H9 (cell line): ENCODE measurements at regions not wholly inside any gene's neighbourhood (a gene's known extent, or its start where the extent isn't known, plus 50 kb on each side); places are given as distances from the start of the nearest gene placed in this dataset.
A peak's percentile ranks its signal among the peaks of the same experiment; 100 is the strongest.

Source experiments
- DNase-seq: peaks from one replicate; pipeline ENCODE4 v3.0.0-alpha.2; 2017
- H2AFZ ChIP-seq: one replicate; pipeline ENCODE4 v1.6.1; 2013; ENCODE audit warnings: mild to moderate bottlenecking, low read length, control low read depth, moderate library complexity
- H2AK5ac ChIP-seq: 2 replicates; pipeline ENCODE4 v1.6.1; 2013; ENCODE audit warnings: low read length, control low read depth, mixed read lengths; ENCODE audit not compliant: insufficient read length
- H2BK120ac ChIP-seq: one replicate; pipeline ENCODE4 v1.6.1; 2013; ENCODE audit warnings: low read depth, mild to moderate bottlenecking, low read length, control low read depth, inconsistent platforms; ENCODE audit not compliant: poor library complexity, severe bottlenecking
- H2BK12ac ChIP-seq: 2 replicates; pipeline ENCODE4 v1.6.1; 2013; ENCODE audit warnings: low read length, control low read depth, mixed read lengths, low read depth; ENCODE audit not compliant: insufficient read length
- H2BK15ac ChIP-seq: 2 replicates; pipeline ENCODE4 v1.6.1; 2013; ENCODE audit warnings: low read depth, low read length, control low read depth
- H2BK20ac ChIP-seq: one replicate; pipeline ENCODE4 v1.6.1; 2013; ENCODE audit warnings: low read depth, mild to moderate bottlenecking, low read length, control low read depth, inconsistent platforms; ENCODE audit not compliant: poor library complexity, severe bottlenecking
- H2BK5ac ChIP-seq: 2 replicates; pipeline ENCODE4 v1.6.1; 2013; ENCODE audit warnings: low read length, control low read depth, mixed read lengths; ENCODE audit not compliant: insufficient read length
- H3K14ac ChIP-seq: 2 replicates; pipeline ENCODE4 v1.6.1; 2013; ENCODE audit warnings: low read length, control low read depth; ENCODE audit not compliant: insufficient read depth
- H3K18ac ChIP-seq: 2 replicates; pipeline ENCODE4 v1.6.1; 2013; ENCODE audit warnings: low read depth, mild to moderate bottlenecking, mixed read lengths, low read length, control low read depth; ENCODE audit not compliant: insufficient read length
- H3K23ac ChIP-seq: 2 replicates; pipeline ENCODE4 v1.6.1; 2013; ENCODE audit warnings: low read length, control low read depth, mixed read lengths, low read depth; ENCODE audit not compliant: insufficient read length
- H3K23me2 ChIP-seq: 2 replicates; pipeline ENCODE4 v1.6.1; 2013; ENCODE audit warnings: low read depth, mild to moderate bottlenecking, mixed read lengths, low read length, control low read depth; ENCODE audit not compliant: insufficient read length, poor library complexity, severe bottlenecking
- H3K27ac ChIP-seq: 2 replicates; pipeline ENCODE4 v1.5.1; 2013; ENCODE audit warnings: low read length, control low read depth, mixed read lengths, low read depth; ENCODE audit not compliant: insufficient read length
- H3K27me3 ChIP-seq: 2 replicates; pipeline ENCODE4 v1.6.1; 2013; ENCODE audit warnings: low read length, control low read depth, inconsistent platforms; ENCODE audit not compliant: insufficient read depth
- H3K4ac ChIP-seq: 2 replicates; pipeline ENCODE4 v1.6.1; 2013; ENCODE audit warnings: low read depth, mild to moderate bottlenecking, control low read depth, inconsistent platforms, low read length, moderate library complexity
- H3K4me1 ChIP-seq: 2 replicates; pipeline ENCODE4 v1.6.1; 2013; ENCODE audit warnings: low read length, control low read depth, inconsistent platforms; ENCODE audit not compliant: insufficient read depth
- H3K4me2 ChIP-seq: 2 replicates; pipeline ENCODE4 v1.6.1; 2013; ENCODE audit warnings: low read length, control low read depth, mixed read lengths; ENCODE audit not compliant: insufficient read length, insufficient read depth
- H3K56ac ChIP-seq: 2 replicates; pipeline ENCODE4 v1.6.1; 2013; ENCODE audit warnings: low read depth, mild to moderate bottlenecking, mixed read lengths, low read length, control low read depth; ENCODE audit not compliant: insufficient read length
- H3K79me1 ChIP-seq: 2 replicates; pipeline ENCODE4 v1.6.1; 2013; ENCODE audit warnings: low read depth, mild to moderate bottlenecking, moderate library complexity, low read length, control low read depth, inconsistent platforms; ENCODE audit not compliant: insufficient read depth, poor library complexity, severe bottlenecking
- H3K79me2 ChIP-seq: 2 replicates; pipeline ENCODE4 v1.6.1; 2013; ENCODE audit warnings: low read length, control low read depth, inconsistent platforms; ENCODE audit not compliant: insufficient read depth
- H3K9ac ChIP-seq: 2 replicates; pipeline ENCODE4 v1.6.1; 2013; ENCODE audit warnings: low read length, control low read depth, mixed read lengths; ENCODE audit not compliant: insufficient read length; ENCODE audit errors: extremely low read depth
- H3K9me3 ChIP-seq: one replicate; pipeline ENCODE4 v1.6.1; 2013; ENCODE audit warnings: low read depth, low read length, inconsistent platforms; ENCODE audit not compliant: control insufficient read depth
- H3T11ph ChIP-seq: one replicate; pipeline ENCODE4 v1.6.1; 2013; ENCODE audit warnings: mild to moderate bottlenecking, low read length, control low read depth, inconsistent platforms
- H4K20me1 ChIP-seq: one replicate; pipeline ENCODE4 v1.6.1; 2013; ENCODE audit not compliant: control insufficient read depth, insufficient read length, insufficient read depth
- H4K5ac ChIP-seq: 2 replicates; pipeline ENCODE4 v1.6.1; 2013; ENCODE audit warnings: low read depth, mild to moderate bottlenecking, mixed read lengths, low read length, control low read depth; ENCODE audit not compliant: insufficient read length
- H4K8ac ChIP-seq: replicated peaks from 2 replicates; pipeline ENCODE4 v1.6.1; 2013; ENCODE audit warnings: low read length, control low read depth, mixed read lengths, low read depth; ENCODE audit not compliant: insufficient read length
- H4K91ac ChIP-seq: 2 replicates; pipeline ENCODE4 v1.6.1; 2013; ENCODE audit warnings: low read depth, mild to moderate bottlenecking, moderate library complexity, mixed read lengths, low read length, control low read depth; ENCODE audit not compliant: insufficient read length
- H3K27ac Mint-ChIP-seq, 3 experiments: 2 replicates in 2 of 3; 3 replicates in 1 of 3; pipeline ENCODE4 v1.8.0; 2020 to 2021; ENCODE audit warnings: mixed read lengths in 3 of 3, mild to moderate bottlenecking in 1 of 3, moderate library complexity in 1 of 3
- H3K27me3 Mint-ChIP-seq: 2 replicates; pipeline ENCODE4 v1.8.0; 2021; ENCODE audit warnings: low read depth, mild to moderate bottlenecking, moderate library complexity, mixed read lengths
- H3K36me3 Mint-ChIP-seq, 3 experiments: 2 replicates in 2 of 3; 3 replicates in 1 of 3; pipeline ENCODE4 v1.8.0; 2020 to 2021; ENCODE audit warnings: low read depth in 3 of 3, mixed read lengths in 3 of 3; ENCODE audit not compliant: insufficient read depth in 1 of 3
- H3K4me1 Mint-ChIP-seq, 2 experiments: 2 replicates each; pipeline ENCODE4 v1.8.0; 2020; ENCODE audit warnings: mixed read lengths in 2 of 2
- H3K4me3 Mint-ChIP-seq, 2 experiments: 2 replicates in 1 of 2; 3 replicates in 1 of 2; pipeline ENCODE4 v1.8.0; 2020 to 2021; ENCODE audit warnings: mild to moderate bottlenecking in 2 of 2, mixed read lengths in 2 of 2, moderate library complexity in 1 of 2
- H3K9me3 Mint-ChIP-seq, 2 experiments: 2 replicates in 1 of 2; 3 replicates in 1 of 2; pipeline ENCODE4 v1.8.0; 2020; ENCODE audit warnings: mild to moderate bottlenecking in 2 of 2, mixed read lengths in 2 of 2, moderate library complexity in 1 of 2
- CTCF ChIP-seq: fragments of 200-600 bp; sonication (generic); conservative IDR thresholded peaks from 3 replicates; pipeline ENCODE4 v1.8.0; 2021; ENCODE audit warnings: antibody characterized with exemption, mild to moderate bottlenecking
- WGBS: extraction: QIAGEN DNeasy Blood & Tissue Kit; methylation state at CpG from one replicate; pipeline ENCODE4 v1.1.7; 2013; ENCODE audit warnings: missing lambda C conversion rate, low lambda C conversion rate, mixed read lengths; ENCODE audit not compliant: insufficient read length; ENCODE audit errors: extremely low coverage; 5-methylcytosine and 5-hydroxymethylcytosine counted together

GRCh38 chrX:43333543-43333942, 322.6 kb upstream of the MAOA start:
- H4K20me1 ChIP-seq = no peaks in the 10 kb centered on the region
- peak; percentile 64 for TF ChIP-seq CTCF
- H2BK12ac ChIP-seq = no peak overlapping the region
- DNase-seq = no peak
- Mint-ChIP-seq H3K36me3 (peaks cover 27 to 52% (median 28%) of the 10 kb centered on the region in 3 experiments), H3K4me1 (peaks cover 0 to 8% of the 10 kb centered on the region in 2 experiments; a peak in 1 of 4 replicates), H3K9me3 (peaks cover 47 to 59% of the 10 kb centered on the region in 2 experiments), H3K27me3 (no peaks in the 10 kb centered on the region), H3K4me3 (no peak overlapping the region), H3K27ac (no peak overlapping the region)
- no peak overlapping the region for H2BK20ac ChIP-seq
- no peak overlapping the region for H3K4me2 ChIP-seq
- no peak overlapping the region for H3K23ac ChIP-seq
- H3K27ac ChIP-seq = no peak overlapping the region
- H3K4ac ChIP-seq = no peak overlapping the region
- H3K9me3 ChIP-seq = peaks cover 6% of the 10 kb centered on the region
- no CpG with 5 or more reads among the region's 1 CpG for WGBS
- H3K9ac ChIP-seq = no peak overlapping the region
- no peak overlapping the region for H2BK5ac ChIP-seq
- no peaks in the 10 kb centered on the region for H3K27me3 ChIP-seq
- no peak overlapping the region for H3K56ac ChIP-seq
- no peak overlapping the region for H4K91ac ChIP-seq
- H3T11ph ChIP-seq = no peak overlapping the region
- no peak overlapping the region for H3K14ac ChIP-seq
- H2AFZ ChIP-seq = no peak overlapping the region
- H3K4me1 ChIP-seq = no peaks in the 10 kb centered on the region
- no peak overlapping the region for H2AK5ac ChIP-seq
- H3K79me1 ChIP-seq = no peaks in the 10 kb centered on the region
- no peak overlapping the region for H3K18ac ChIP-seq
- H2BK120ac ChIP-seq = no peak overlapping the region
- H4K8ac ChIP-seq = no peak overlapping the region
- no peaks in the 10 kb centered on the region for H3K79me2 ChIP-seq
- no peaks in the 10 kb centered on the region for H3K23me2 ChIP-seq
- no peak overlapping the region for H4K5ac ChIP-seq
- H2BK15ac ChIP-seq = no peak overlapping the region
